ENCODE measurements at regions not wholly inside any gene's neighbourhood (a gene's known extent, or its start where the extent isn't known, plus 50 kb on each side); places are given as distances from the start of the nearest gene placed in this dataset.
"Not testable (repeated sequence)": the region's sequence is repeated elsewhere in the genome, so short reads cannot be mapped to it uniquely, and the experiment has no call there.

DNA sequence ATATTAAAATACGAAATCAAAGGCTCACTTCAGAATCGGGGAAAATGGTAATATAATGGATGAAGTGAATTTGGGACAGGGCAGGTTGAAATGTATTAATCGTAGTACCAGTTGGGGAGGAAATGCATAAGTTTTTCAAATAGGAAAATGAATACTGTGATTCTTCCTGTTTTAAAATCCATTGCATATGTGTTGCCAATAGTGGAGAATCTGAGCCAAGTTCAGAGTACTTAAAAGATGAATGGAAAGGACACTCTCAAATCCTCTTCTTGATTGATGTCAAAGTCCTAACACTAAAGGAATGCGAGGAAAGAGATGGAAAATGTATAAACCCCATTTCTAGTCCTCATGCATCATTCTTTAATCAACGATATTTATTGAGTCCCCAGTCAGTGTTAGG lies 160.9 kb upstream of the CCNG1 start:
- TF ChIP-seq, protein P1, sequence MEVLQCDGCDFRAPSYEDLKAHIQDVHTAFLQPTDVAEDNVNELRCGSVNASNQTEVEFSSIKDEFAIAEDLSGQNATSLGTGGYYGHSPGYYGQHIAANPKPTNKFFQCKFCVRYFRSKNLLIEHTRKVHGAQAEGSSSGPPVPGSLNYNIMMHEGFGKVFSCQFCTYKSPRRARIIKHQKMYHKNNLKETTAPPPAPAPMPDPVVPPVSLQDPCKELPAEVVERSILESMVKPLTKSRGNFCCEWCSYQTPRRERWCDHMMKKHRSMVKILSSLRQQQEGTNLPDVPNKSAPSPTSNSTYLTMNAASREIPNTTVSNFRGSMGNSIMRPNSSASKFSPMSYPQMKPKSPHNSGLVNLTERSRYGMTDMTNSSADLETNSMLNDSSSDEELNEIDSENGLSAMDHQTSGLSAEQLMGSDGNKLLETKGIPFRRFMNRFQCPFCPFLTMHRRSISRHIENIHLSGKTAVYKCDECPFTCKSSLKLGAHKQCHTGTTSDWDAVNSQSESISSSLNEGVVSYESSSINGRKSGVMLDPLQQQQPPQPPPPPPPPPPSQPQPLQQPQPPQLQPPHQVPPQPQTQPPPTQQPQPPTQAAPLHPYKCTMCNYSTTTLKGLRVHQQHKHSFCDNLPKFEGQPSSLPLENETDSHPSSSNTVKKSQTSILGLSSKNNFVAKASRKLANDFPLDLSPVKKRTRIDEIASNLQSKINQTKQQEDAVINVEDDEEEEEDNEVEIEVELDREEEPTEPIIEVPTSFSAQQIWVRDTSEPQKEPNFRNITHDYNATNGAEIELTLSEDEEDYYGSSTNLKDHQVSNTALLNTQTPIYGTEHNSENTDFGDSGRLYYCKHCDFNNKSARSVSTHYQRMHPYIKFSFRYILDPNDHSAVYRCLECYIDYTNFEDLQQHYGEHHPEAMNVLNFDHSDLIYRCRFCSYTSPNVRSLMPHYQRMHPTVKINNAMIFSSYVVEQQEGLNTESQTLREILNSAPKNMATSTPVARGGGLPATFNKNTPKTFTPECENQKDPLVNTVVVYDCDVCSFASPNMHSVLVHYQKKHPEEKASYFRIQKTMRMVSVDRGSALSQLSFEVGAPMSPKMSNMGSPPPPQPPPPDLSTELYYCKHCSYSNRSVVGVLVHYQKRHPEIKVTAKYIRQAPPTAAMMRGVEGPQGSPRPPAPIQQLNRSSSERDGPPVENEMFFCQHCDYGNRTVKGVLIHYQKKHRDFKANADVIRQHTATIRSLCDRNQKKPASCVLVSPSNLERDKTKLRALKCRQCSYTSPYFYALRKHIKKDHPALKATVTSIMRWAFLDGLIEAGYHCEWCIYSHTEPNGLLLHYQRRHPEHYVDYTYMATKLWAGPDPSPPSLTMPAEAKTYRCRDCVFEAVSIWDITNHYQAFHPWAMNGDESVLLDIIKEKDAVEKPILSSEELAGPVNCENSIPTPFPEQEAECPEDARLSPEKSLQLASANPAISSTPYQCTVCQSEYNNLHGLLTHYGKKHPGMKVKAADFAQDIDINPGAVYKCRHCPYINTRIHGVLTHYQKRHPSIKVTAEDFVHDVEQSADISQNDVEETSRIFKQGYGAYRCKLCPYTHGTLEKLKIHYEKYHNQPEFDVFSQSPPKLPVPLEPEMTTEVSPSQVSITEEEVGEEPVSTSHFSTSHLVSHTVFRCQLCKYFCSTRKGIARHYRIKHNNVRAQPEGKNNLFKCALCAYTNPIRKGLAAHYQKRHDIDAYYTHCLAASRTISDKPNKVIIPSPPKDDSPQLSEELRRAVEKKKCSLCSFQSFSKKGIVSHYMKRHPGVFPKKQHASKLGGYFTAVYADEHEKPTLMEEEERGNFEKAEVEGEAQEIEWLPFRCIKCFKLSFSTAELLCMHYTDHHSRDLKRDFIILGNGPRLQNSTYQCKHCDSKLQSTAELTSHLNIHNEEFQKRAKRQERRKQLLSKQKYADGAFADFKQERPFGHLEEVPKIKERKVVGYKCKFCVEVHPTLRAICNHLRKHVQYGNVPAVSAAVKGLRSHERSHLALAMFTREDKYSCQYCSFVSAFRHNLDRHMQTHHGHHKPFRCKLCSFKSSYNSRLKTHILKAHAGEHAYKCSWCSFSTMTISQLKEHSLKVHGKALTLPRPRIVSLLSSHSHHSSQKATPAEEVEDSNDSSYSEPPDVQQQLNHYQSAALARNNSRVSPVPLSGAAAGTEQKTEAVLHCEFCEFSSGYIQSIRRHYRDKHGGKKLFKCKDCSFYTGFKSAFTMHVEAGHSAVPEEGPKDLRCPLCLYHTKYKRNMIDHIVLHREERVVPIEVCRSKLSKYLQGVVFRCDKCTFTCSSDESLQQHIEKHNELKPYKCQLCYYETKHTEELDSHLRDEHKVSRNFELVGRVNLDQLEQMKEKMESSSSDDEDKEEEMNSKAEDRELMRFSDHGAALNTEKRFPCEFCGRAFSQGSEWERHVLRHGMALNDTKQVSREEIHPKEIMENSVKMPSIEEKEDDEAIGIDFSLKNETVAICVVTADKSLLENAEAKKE (CRISPR knock-in tag; IDR thresholded peaks at IDR 0.05) = no peak
- TF ChIP-seq EZH2 (IDR thresholded peaks at IDR 0.05; ENCODE audit: low read depth, unreplicated experiment) = no peak
- no peak for TF ChIP-seq JUNB (IDR thresholded peaks at IDR 0.05; ENCODE audit: unreplicated experiment)
- no peak for DNase-seq (ENCODE audit: low spot score)
- H3K27me3 Mint-ChIP-seq (ENCODE audit: insufficient read depth, low read depth, poor library complexity) = no peaks in the 10 kb centered on the region

DNA sequence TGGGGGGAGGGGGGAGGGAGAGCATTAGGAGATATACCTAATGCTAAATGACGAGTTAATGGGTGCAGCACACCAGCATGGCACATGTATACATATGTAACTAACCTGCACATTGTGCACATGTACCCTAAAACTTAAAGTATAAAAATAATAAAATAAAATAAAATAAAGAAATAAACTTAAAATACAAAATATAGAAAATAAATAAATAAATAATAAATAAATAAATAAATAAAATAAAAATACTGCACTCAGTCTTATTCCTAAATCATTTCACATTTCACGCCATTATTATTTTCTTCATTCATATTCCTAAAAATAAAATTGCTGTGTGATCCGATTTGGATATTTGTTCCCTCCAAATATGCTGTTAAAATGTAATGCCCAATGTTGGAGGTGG lies 156.5 kb upstream of the CCNG1 start:
- H3K36me3 ChIP-seq (ENCODE audit: insufficient read depth); H4K20me1 ChIP-seq (replicated peaks; ENCODE audit: insufficient read depth); H3K79me2 ChIP-seq (replicated peaks; ENCODE audit: insufficient read depth); H3K4me1 Mint-ChIP-seq; H3K9me2 ChIP-seq (ENCODE audit: insufficient read depth); H2AFZ ChIP-seq; H3K4me3 Mint-ChIP-seq; ATAC-seq; H3F3A ChIP-seq (replicated peaks; ENCODE audit: low read depth); H3K27ac Mint-ChIP-seq; H3K9me3 Mint-ChIP-seq; H3K27me3 ChIP-seq (ENCODE audit: insufficient read depth); H3K27ac ChIP-seq (ENCODE audit: low read depth); H3K4me2 ChIP-seq; DNase-seq (ENCODE audit: low spot score); H3K4me3 ChIP-seq; H3K4me1 ChIP-seq (ENCODE audit: insufficient read depth); H3K36me3 Mint-ChIP-seq (ENCODE audit: low read depth); H3K27me3 Mint-ChIP-seq (ENCODE audit: insufficient read depth, low read depth, poor library complexity): not testable (repeated sequence)

More for the DNA sequence above, 160.9 kb upstream of the CCNG1 start:
- Histone ChIP-seq H3K4me1 (ENCODE audit: insufficient read depth) (no peaks in the 10 kb centered on the region), H3K27me3 (ENCODE audit: insufficient read depth) (no peaks in the 10 kb centered on the region), H3F3A (replicated peaks; ENCODE audit: low read depth) (no peaks in the 10 kb centered on the region), H3K9me2 (ENCODE audit: insufficient read depth) (no peaks in the 10 kb centered on the region), H2AFZ (no peak overlapping the region), H3K36me3 (ENCODE audit: insufficient read depth) (no peaks in the 10 kb centered on the region), H3K4me3 (no peak overlapping the region), H3K4me2 (no peak overlapping the region), H4K20me1 (replicated peaks; ENCODE audit: insufficient read depth) (no peaks in the 10 kb centered on the region), H3K79me2 (replicated peaks; ENCODE audit: insufficient read depth) (no peaks in the 10 kb centered on the region), H3K27ac (ENCODE audit: low read depth) (no peak overlapping the region)
- Mint-ChIP-seq H3K27ac (no peak overlapping the region), H3K4me3 (no peak overlapping the region), H3K9me3 (peaks cover 12% of the 10 kb centered on the region), H3K4me1 (no peaks in the 10 kb centered on the region), H3K36me3 (ENCODE audit: low read depth) (peaks cover 10% of the 10 kb centered on the region)
- ATAC-seq = no peak

Measured in GM23338 (cell line).